NAMALWA (cell line): ENCODE measurements at regions not wholly inside any gene's neighbourhood (a gene's known extent, or its start where the extent isn't known, plus 50 kb on each side); places are given as distances from the start of the nearest gene placed in this dataset.

Experiments used
- DNase-seq: peaks from one replicate; pipeline ENCODE4 v3.0.0-alpha.2; 2015; ENCODE audit warnings: low spot score

DNA sequence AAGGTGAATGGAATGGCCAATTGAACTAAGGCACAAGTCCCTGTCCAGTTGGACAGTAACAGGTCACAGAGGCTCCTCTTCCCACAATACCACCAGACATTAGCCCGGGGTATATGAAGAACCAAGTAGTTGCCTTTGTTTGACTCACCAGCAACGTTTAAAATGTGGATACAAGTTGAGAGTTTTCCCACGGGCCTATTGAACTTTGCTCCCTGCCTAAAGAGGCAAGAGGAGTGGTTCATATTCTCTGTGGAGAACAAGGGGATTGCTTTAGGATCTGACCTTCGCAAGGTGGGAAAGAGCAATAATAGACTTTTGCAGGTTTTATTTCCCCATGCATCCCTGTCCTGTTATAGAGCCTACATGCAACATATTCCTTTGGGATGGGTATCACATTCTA lies 177.2 kb downstream of the POU4F1 start:
- DNase-seq, result no peak

DNA sequence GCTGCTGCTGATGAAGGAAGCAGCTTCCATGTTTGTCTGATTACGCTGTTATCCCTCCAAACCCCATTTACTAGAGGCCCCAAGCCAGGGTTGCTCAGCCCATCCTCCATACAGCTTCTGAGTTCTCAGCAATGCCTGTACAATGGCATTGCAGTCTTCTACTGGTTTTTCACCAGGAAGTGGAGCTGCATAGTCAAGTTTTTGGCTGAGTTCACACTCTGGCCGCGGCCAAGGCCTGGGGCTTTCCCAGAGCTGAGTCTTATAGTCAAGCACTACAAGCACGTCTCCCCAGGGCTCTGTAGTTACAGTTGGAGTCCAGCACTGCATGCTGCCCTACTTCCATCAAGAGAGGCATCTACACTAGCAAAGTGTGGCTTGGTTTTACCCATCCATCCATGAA lies 182.5 kb downstream of the POU4F1 start:
- no peak for DNase-seq

DNA sequence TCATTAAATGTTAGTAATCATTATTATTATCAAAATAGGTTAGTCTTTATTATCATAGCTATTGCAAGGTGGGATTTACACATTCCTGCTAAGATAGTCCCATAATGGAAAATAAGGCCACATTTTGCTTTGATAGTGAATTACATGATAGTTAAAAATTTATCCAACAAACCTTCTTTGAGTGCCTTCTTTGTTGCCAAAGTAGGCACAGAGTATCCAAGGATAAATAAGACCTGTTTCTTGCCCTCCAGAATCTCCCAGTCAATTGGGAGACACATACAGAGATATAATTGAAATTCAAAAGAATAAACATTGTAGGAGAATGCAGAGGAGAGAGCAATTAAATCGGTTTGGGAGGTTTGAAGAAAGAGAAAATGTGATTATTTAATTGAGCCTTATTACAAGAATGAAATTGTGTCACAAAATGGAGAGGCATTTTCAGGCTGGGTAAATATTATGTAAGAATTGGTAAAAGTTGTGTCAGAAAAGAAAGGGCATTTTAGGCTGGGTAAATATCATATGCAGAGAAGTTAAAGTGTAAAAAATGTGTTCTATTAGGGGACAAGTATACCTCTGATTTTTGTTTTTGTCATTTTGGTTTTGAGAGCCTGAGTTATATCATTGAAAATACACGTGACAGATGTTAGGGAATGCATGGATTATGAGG lies 189.3 kb downstream of the POU4F1 start:
- no peak for DNase-seq

DNA sequence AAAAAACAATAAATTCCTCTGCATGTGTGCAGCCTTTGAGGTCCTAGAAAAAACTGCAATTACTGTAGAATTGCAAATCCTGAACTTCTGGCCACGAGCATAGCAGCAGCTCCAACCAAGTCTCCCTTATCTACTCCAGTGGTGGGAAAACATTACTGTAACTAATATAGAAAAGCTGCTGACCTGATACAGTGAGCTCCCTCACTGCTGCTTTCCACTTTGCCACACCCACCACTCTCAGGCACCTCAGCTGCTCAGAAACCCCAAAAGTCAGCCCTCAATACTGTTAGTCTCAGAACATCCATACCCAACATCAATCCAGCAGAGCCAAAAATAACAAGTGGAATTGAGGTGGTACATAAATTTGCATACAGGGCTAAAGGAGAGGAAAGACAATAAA lies 192.5 kb downstream of the POU4F1 start:
- DNase-seq, result no peak

DNA sequence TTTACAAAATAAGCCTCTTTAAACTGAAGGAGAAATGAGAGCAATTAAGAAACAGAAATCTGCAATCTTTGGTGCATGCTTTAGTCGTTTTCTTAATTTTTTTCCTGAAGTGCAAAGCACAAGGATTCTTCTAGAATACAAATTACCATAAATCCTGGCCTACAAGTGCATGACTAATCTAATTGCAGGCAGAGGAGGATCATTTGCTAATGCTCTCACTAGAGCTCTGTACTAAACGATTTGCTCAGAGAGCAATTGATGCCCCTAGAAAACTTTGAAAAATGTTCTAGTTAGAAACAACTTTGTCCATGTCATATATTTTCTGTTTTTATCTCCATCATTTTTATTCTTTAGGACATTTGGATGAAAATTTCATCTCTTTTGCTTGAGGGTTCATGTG lies 193.2 kb downstream of the POU4F1 start:
- DNase-seq, result no peak

DNA sequence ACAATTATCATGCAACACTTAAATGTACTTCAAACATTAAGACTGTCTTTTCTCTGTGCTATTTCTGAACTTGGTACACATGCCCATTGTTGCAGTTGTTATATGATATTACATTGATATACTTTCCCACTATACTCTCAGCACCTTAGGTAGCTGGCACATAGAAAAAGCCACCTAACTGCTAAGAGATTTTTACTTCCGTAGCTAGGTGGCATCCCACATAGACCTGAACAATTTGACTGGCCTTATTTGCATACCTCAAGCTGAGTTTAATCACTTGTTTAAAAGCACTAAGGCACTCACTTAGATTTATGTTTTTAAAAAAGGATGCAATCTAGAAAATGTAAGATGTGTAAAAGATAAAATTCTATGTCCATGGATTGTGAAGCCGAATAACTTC lies 194.2 kb downstream of the POU4F1 start:
- DNase-seq, result peak; percentile 13

DNA sequence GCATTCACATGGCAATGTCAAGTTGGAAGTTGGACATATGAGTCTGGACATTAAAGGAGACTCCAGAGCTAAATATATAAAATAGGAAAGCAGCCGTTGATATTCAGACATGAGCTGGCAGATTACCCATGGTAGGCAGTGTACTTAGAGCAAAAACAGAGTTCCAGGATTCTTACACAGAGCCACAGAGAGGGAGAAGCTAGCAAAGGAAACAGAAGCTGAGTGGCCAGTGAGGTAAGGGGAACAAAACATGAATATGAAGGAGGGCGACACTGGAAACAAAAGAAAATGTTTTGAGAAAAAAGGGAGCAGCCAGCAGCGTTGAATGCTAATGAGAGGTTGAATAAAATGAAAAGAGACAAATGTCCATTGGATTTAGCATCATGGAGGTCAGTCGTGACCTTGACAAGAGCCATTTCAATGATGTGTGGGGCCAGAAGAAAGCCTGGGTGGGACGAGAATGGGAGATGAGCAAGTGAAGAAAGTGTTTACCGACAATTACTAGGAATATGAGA lies 198.4 kb downstream of the POU4F1 start:
- no peak for DNase-seq

DNA sequence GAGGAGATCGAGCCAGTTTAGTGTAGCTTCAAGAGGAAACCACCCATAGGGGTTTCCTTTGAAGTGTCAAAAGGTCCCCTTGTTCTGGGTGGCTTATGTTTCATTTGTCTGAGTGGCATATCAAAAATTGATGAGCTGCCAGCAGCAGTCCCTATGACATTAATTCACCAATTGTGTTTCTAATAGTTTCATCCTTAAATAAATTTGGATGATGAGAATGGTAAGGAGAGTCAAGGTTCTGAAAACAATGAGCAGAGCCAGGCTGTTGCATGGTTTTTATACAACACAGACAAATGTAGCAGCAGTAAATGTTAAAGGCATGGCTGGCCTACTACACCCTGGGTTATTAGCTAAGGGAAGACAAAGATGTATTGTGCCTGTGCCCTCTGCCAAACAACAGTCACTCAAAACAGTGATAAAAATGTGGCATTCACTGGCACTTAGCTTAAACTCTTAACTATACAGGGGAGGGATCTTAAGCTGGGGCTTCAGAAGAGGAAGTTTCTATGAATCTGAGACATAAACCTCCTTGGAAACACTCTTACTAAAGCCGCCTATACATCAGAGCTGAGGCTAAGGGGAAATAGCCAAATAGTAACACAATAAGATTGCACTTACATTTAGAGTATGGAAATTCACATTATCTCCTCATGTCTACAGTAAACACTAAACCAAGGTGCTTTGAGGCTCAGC lies 200.5 kb downstream of the POU4F1 start:
- no peak for DNase-seq

DNA sequence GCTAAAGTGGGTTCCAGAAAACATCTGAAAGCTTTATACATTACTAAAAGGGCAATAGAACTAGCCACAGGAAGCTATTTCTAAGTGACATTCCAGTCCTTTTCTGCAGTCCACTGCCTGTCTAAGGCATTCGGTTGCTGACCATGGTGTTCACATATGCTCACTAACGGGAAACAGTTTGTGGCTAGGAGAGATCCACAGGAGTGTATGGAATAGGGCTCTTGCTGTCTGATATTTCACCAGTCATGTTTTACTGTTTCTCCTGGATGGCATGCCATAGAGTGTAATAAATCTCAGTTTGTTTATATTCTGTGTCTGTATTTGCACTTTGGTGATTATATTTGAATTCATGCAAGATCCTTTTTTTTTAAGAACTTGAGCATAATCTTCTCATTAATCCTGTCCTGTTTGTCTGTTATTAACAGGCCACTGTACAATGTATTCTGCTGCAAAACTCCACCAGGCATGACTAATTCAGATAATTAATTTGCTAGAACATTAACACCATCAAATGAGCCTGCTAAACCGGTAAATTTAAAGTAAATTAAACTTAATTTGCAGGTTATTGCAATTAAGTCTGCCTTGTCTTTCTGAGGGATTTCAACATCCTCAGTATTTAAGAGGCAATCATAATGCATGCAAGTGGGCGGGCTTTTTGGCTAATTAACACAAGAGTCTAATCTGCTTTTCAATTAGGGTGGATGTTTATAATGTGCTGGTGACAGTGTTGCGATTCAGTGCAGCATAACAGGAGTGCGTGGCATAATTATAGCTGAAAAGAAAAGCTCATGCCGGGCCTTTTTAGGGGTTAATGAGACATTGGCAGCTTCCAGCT lies 201.3 kb downstream of the POU4F1 start:
- DNase-seq, result no peak

DNA sequence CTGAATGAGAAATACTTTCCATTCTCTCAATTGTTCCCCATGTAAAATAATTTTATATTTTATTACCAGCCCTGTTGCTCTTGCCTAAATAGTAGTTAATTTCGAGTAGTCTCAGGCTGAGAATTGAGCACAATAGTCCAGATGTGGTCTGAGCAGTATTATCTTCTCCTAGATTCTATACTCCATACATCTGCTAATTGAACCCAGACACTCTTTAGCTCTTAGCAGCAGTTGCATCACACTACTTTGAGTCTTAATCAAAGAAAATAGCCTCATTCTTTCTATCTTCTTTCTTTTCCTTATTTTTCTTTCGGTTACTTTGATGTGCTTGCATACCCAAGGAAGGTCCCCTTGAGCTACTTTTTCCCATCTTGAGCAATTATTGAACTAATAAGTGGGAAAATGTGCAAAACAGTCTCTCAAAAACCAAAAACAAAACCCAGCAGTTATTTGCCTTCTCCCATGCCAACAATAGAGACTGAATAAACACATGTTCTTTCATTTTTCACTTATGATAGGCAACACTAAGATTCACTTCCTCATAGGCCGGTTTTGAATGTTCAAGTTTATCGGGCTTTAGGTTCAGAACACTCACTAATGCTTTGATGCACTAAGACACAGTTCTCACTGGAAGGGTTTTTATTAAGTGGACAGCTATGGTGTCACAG lies 204.5 kb downstream of the POU4F1 start:
- DNase-seq, result peak; percentile 49

DNA sequence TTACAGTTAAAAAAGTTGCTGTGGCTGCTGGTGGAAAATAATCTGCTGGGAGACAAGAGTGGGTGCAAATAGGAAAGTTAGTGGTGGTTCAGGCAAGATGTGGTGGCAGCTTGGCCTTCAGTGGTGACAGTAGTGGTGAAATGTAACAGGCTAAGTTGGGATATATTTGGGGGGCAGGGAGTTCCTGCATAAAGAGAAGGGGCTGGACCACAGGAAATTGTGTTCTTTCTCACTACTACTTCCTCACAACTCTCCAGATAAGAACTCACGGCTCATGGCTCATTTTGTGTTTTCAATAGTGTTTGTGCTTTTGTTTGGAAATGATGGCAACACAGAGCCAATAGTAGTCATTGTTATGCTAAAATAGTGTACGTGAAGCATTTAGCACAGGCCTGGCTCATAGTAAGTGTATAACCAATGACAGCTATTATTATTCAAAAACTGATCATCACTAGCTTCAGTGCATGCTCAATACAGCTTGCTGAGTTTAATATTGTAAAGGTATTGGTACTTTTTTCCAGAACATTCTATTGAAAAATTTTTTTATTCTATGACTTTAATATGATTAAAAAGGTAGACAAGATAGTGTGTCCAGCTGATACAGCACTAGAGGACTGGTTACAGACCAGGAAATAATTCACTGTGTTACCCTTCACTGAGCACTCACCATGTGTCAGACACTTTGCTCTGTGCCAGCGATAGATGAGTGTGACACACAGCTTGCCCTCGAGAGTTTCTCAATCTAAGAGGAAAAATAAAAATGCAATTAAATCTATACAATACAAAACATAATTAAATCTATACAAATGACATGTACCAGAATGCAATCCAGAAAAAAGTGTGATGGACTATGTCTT lies 209.8 kb downstream of the POU4F1 start:
- DNase-seq, result no peak

DNA sequence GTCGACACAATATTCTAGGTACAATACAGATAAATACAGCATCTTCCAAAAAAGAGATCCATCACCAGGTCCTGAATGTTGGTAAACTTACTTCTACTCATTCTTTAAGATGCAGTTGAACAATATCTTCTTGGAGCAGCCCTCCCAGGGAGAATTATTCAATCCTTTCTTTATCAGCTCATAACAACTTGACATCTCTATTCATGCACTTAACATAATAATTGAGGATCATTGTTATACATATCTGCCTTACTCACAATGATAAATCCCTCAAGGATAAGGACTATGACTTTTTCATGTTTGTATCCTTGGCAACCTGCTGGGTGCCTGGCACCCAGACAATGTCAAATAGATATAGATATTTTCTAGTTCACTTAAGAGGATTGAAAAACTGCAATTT lies 219.5 kb downstream of the POU4F1 start:
- DNase-seq, result no peak

DNA sequence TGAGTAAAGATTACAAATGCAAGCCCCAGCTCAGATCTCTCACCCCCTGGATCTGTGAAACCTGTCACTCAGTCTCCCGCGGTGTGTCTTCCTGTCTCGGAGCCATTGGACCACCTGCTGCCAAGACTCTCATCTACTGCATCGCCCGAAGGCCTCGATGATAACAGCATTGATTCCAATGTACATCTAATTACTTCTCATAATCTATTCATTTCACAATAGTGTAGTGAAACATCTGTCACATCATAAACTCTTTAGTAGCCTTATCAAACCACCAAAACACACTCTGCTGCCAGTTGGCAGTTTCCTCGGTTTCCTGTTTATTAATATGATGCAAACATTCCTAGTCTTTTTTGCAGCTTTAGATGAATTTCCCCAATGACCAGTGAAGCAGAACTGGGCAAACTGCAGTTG lies 220.3 kb downstream of the POU4F1 start:
- DNase-seq, result no peak

DNA sequence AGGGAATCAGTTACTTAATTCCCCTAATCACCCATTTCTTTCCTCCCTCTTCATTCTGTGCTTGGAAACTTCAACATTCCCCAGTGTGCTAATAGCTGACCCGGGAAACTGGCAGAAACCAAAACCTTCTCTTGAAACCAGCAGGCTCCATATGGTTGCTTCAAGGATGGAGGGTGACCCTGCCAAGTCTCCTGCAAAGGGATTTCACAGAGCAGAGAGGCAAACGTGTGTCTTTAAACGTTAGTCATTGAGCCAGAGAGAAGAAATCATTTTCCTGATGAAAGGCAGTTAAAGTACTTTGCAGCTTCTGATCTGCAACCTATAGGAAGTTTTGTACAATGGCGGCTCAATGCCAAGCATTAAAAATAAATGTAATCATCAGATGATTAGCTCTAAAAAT lies 220.9 kb downstream of the POU4F1 start:
- DNase-seq, result no peak

DNA sequence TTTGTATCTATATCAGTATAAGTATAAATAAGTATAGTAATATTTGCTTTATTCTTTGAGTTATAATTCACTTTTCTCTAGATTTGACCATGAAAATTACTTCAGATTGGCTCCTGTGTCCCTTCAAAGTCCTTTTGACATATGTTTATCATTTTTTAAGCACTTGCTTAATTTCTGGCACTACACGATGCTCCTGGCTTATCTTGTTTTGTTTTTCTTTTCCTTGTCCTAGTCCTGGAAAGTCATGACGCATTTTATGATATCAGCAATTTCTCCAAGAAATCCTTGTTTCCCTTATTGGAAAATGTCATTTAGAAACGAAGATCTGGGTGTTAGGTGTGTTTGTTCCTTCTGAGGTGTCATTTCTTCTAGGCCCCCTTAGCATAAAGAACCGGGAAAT lies 226.5 kb downstream of the POU4F1 start:
- no peak for DNase-seq

DNA sequence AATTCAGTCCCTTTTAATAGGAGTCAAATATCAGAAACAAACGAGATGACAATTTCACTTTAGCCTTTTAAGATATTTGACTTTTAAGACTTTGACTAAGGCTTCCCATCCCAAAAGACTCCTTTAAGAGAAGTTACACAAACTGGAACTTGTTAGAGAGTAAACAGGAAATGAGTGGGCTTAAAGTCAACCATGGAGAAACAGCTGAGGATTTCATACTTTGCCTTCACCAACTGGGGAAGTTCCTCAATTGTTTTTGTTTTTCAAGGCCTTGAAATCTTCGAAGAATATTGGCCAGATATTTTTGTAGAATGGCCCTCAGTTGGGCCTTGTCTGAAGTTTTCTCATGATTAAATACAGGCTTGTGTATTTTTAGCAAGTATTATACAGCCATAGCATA lies 227.3 kb downstream of the POU4F1 start:
- peak; percentile 11 for DNase-seq

DNA sequence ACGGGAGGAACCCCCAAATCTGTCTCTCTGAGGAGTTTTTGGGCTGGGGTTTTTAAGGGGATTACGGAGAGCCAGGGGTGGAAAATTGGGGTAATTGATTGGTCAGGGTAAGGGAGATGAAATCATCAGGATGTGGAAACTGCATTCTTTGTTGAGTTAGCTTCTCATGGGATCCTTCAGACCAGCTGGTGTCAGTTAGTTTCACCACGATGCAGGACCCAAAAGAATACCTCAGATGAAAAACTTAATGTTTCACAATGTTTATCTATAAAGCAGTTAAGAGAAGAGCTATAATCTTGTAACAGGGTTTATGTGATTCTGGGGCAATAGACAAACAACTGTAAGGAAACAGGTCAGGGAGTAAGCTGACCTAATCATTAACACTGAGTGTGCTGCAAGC lies 230.8 kb downstream of the POU4F1 start:
- DNase-seq, result no peak

DNA sequence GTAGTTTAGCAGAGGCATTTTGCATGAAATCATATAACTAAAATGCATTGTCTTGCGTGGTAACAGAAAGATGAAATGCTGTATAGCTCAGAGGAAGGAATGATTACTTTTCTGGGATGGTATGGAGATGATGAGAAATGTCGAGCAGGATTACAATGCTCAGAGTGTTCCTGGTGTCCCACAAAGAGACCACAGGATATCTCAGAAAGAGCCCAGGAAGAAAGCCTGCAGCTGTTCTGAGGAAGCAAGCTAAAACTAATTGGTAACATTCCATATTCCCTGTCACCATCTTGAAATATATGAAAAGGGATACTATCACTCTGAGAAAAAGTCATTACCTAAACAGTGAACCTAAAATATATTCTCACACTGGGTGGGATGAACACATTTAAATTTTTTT lies 233.1 kb downstream of the POU4F1 start:
- DNase-seq, result no peak

DNA sequence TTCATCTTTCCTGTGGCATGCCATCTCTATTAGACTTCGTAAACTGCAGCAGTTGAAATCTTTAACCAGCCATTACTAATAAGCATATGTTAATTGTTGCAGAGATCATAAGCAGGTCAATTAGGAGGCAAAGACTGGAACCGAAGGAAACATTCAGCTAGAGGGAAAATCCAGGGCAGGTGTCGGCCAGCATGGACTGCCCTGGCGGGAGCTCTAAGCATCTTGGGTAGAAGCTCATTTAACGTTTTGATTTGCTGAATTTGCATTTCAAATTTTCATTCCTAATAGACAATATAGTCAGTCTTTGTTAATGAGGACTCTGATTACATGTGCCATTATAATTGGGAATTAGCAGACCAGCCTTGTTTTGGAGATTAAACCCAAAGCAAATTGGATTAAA lies 238.6 kb downstream of the POU4F1 start:
- DNase-seq, result no peak

DNA sequence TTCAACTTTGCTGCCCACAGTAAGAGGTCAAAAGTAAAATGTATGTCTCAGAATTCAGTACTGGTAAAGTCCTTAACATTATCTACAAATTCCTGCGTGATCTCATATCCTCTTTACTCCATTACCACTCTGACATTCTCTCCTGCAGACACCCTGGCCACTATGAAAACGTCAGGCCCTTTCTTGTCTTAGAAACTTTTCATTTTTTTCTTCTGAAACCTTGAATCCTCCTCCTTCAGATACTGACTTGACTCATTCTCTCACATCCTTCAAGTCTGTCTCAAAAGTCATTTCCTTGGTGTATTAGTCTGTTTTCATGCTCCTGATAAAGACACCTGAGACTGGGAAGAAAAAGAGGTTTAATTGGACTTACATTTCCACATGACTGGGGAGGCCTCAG lies 262.3 kb downstream of the POU4F1 start:
- no peak for DNase-seq

DNA sequence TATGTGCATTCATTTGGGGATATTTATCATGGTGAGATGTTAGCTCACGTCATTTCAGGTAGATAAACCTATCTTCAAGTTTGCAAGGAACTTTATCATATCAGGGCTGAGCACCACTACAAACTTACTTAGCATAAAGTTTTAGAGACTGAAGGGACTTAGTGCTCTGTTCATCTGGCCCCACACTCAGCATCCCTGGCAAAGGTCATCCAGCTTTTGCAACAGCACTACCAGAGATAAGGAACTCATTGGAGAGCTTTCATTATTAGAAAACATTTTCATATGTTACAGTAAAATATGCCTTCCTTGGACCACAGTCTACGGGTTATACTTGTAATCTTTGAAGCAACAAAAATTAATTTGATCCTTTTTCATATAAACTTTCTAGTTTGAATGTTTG lies 263.4 kb downstream of the POU4F1 start:
- no peak for DNase-seq
